GM19468 (cell line): ENCODE measurements at regions not wholly inside any gene's neighbourhood (a gene's known extent, or its start where the extent isn't known, plus 50 kb on each side); places are given as distances from the start of the nearest gene placed in this dataset.
"Not testable (repeated sequence)": the region's sequence is repeated elsewhere in the genome, so short reads cannot be mapped to it uniquely, and the experiment has no call there.

ENCODE experiments used
- ATAC-seq: cut with Tn5 transposase; IDR thresholded peaks from one replicate; pipeline ENCODE4 v1.9.1; 2021; ENCODE audit warnings: mild to moderate bottlenecking, moderate library complexity, moderate number of reproducible peaks; ENCODE audit not compliant: unreplicated experiment; ENCODE audit errors: extremely low read depth

DNA sequence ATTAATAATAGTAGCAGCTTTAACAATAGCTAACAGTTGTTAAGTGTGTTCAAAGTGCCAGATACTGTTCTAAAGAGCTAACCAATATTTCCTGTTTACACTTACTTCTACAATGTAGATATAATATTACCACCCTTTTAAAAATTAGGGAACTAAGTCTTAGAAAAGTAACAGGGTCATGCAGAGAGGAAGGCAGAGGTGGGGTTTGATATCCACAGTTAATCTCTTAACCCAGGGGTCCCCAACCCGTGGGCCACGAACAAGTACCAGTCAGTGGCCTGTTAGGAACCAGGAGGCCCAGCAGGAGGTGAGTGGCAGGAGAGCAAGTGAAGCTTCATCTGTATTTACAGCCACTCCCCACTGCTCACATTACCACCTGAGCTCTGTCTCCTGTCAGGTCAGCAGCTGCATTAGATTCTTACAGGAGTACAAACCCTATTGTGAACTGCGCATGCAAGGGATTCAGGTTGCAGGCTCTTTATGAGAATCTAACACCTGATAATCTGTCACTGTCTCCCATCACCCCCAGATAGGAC is 89.1 kb downstream of the ACTL7B start:
- ATAC-seq = no peak

DNA sequence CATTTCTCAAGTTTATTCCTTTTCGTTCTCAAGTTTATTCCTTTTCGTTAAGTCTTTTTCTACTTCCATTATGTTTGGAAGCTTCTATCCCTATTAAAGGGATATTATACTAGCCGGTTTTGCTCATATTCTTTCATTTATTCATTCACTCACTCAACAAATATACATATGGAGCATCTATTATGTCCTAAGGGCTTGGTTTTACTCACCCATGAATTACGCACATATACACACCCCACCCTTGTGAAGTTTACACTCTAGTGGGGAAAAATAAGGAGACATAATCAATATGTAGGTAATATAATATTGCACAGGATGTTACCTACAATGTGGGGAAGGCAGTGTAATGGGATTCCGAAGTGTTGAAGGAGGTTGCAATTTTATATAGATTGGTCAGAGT is 90.5 kb downstream of the ACTL7B start:
- no peak for ATAC-seq

DNA sequence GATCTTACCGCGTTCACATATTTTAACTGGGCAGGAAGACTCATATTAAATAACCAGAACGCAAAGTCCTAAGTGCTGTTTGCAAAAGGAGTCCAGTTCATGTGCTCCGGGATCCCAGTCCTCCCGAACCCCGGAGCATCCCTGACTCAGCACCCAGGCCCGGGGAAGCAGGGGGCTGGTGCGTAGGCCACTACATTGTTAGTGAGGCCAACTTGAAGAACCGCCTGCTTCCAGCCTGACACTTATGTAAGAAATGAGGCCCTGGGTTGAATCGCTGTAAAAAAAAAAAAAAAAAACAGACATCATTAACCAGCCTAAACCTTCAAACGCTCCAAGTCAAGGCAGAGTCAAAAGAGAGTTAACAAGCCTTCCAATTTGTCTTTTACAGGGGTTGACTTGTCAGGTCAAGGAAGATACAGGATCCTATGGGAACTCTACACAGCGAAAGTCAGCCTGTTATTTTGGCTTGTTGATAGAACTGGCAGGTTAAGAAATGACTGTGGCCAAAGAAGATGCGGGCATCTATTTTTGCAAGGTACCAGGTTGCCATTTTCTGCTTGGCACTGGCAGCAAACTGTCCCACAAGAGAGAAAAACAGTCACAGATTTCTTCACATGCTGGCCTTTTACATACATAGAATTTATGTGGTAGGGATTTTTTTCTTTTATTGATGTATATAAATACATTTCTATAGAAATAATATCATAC is 93.3 kb downstream of the ACTL7B start:
- no peak for ATAC-seq

DNA sequence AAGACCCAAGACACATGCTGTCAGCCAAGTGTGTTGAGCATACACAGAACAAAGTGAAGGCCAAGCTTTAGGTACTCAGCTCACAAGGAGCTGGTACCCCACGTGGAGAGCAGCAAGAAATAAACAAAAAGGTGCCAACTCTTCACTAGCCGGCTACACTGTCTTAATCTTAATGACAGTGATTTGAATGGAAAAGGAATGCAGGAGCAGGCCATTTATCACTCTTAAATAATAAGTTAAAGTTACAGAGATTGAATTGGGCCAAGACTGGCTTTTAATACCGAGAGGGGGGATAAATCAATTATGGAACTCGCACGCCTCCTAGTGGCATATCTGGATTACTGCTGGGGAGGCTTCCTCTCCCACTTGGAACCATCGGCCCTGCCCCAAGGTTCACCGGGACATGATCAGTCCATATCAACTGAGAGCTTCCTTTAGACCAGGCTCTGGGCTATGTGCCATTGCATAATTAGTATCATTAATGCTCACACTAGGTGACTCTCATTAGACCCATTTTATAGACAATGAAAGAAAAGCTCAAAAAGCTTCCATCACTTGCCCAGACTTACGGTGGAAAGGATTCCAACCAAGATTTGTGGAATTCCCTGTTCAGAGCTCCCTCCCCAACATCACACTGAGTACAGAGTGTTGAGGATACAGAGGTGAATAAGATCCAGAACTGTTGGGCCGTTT is 94.0 kb downstream of the ACTL7B start:
- no peak for ATAC-seq

DNA sequence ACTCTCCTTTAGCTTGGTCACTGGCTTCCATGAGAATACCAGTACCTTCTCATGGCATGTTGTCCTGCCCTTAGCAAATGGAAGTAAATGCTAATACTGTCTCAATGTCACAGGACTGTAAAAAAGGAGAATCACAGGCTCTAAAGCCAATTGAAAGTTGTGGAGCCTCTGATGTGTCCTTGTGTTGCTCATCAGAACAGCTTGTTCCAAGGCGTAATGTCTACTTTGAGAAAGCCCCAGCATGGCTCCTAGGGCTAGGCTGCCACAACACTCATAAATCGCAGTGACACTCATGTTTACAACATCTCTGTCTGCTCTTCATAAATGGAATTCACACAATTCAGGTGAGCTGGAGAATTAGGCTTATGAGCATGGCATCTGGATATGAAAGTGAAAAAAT is 94.9 kb downstream of the ACTL7B start:
- no peak for ATAC-seq

DNA sequence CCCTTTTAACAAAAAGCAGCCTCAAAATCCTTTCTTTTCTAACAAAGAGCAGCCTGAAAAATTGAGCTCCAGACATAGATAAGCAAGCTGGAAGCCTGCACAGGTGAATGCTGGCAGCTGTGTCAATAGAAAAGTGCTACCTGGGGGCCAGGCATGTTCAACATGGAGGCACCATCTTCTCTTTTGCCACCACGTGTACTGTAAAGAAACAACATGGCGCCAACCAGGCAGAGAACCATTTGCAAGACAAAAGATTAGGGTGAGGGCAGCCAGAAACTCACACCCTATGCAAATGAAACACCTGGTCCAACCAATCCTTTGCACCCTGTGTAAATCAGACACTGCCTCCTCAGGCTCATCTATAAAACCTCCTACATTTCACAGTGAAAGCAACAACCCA is 96.0 kb downstream of the ACTL7B start:
- ATAC-seq = no peak

DNA sequence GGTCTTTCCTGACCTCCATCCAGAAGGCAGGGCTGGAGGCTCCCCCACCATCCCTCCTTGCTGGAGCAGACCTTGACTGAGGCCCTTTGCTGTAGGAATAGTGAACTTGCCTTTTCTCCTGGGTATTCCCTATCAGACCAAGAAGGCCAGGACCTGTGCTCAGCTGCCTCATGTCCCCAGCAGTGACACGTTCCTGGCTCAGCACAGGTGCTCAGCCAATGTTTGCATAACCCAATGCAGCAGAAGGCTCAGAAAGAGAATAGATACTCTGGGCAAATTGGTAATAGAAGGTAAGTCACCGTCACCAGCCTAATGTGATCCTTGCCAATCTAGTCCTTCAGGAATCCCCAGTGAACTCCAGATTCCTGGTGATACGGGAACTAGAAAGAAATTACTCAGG is 96.4 kb downstream of the ACTL7B start:
- no peak for ATAC-seq

DNA sequence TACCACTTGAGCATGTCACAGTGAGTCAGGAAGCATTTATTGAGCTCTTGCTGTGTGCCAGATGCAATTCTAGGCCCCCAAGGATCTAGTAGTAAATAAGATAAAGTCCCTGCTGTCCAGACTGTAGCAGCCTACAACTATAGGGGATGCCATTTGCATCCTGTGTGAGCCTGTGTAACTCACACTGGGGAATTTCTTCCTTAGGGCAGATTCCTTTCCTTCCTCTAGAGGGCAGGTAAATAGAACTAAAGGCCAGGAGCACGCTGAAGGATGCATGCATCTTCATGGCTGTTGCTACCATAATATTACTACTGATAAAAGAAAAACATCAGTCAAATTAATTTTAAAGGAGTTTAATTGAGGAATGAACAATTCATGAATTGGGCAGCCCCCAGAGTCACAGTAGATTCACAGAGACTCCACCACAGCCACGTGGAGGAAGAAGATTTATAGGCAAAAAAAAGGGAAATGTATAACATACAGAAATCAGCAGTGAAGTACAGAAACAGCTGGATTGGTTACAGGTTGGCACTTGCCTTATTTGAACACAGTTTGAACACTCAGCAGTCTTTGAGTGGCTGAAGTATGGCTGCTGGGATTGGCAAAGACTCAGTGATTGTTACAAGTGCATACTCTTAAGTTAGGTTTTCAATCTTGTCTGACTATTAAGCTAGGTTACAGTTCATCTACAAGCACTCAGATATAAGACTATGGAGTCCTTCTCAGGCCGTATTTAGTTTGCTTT is 98.9 kb downstream of the ACTL7B start:
- no peak for ATAC-seq

DNA sequence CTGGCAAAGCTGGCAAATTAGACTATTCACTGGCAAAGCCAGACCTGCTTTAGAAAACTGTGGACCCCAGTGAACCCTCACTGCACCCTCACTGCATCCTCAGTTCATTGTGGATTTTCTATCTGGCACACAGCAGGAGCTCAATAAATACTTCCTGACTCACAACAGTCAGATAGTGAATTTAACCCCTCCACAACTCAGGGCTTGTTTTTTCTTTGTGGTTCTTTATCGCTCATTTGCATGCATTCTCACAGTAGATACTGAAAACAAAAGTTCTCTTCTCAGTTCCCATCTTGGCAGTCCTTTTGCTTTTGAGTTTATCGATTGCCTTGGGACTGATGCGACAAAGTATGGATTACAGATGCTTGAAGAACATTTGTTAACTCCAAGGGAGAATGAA is 99.8 kb downstream of the ACTL7B start:
- ATAC-seq = no peak

DNA sequence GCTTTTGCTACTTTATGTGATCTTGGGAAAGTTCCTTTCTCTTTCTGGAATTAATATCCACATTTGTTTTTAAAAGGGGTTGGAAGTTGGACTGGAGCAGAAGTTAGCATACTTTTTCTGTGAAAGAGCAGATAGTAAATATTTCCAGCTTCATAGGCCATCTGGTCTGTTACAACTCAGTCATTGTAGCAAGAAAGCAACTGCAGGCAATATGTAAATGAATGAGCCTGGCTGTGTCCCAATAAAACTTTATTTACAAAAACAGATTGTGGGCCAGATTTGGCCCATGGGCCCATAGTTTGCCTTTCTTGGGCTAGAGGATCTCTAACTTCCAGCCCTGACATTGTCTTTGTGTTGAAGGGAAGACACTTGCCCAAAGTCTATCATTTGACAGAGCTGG is 104.4 kb downstream of the ACTL7B start:
- no peak for ATAC-seq

DNA sequence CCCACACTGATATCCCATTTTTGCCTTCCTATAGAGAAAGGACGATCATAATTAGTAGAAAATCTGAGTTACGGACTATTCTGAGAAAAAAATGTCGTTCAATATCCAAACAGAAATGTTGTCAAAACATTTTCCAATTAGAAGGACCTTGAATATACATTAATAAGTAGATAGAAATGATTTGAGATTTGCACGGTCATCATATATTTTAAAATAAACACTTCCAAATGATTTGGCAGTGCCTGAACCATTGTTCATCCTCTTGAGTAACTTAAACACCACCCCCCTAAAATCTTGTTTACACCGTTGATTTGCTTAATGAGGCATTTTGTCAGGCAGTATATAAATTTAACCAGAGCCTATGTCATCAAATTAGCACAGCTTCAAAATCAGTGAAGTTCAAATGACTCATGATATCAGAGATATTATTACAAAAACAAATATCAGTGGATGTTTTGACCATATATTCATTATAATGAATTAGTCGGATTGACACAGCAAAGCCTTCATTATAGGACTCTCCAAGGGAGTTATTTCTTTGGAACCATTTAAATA is 105.0 kb downstream of the ACTL7B start:
- ATAC-seq = no peak

DNA sequence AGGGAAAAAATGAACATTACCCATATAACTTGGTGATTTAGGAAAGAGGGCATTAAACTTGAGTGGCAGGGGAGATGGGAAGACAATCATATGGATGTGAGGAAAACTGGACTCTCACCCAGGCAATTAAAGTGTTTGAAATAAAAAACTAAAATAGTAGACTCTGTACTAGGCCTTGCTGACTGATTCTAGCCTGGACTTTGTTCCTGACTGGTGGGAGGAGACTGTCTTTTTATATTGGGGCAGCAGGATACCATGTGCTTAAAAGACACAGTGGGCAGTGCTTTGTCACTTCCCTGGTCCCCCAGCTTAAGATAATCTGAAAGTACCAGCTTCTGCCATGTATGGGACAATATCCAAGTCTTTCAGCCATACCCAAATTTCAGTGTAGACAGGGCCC is 107.0 kb downstream of the ACTL7B start:
- ATAC-seq = no peak

DNA sequence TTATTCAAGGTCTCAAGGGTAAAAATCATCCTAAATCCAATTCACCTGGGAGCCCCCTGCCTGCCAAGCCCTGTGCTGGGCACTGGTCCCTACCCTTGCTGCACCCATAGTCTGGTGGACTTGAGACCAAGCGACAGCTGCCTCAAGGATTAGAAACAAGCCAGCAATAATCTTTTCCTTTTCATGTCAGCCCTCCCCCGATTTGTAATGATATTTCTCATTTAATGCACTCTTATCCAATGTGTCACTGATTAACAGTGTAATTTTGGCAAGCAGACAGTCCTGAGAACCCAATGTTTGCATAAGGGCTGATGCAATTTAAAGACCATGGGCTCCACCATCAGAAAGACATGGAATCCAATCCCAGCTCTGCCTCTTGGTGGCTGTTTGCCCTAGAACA is 108.9 kb downstream of the ACTL7B start:
- ATAC-seq = no peak

DNA sequence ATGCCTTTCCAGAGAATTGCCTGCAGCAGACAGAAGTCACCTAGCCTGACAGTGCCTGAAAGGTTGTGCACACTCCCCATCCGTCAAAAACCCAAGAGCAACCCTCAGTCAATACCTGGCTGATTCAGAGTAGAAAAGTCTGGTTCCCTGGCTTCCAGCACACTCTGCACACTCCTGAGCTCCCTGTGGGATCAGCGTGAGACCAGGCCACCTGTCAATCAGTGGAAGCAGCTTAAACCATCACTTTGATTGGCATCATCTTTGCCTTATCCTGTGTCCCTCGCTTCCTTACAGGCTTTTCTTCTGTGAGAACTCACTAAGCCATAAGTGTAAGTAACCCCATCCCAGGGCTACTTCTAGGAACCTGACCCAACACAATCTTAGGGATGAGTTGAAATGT is 109.8 kb downstream of the ACTL7B start:
- no peak for ATAC-seq

DNA sequence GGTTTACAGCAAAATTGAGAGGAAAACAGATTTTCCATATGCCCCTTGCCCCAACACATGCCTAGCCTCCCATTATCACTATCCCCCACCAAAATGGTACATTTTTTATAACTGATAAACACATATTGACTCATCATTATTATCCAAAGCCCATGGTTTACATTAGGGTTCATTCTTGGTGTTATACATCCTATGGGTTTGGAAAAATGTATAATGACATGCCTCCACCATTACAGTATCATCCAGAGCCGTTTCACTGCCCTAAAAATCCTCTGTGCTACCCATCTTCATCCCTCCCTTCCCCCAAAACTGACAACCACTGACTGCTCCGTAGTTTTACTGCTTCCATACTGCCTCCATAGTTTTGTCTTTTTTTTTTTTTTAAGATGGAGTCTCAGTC is 111.1 kb downstream of the ACTL7B start:
- ATAC-seq = no peak

DNA sequence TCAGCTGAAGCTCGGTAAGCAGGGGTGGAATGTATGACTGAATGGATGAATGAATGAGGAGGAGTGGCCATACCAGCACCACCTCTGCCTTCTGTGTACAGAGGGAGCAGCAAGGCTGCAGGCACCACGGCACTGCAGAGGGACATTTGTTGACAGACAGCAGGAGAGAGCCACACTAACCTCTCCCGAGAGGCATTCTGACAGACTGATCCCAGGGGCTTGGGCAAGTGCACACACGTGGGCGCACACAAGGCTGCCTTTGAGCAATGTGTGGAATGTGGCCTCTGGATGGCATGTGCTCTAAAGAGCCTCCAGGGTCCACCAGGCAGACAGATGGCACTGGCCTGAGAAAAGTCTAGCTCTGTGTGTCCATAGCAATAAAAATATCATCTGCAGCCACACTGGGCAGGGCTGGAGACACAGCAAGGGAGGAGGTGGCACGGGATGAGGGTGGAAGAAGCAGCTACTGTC is 111.8 kb downstream of the ACTL7B start:
- no peak for ATAC-seq

DNA sequence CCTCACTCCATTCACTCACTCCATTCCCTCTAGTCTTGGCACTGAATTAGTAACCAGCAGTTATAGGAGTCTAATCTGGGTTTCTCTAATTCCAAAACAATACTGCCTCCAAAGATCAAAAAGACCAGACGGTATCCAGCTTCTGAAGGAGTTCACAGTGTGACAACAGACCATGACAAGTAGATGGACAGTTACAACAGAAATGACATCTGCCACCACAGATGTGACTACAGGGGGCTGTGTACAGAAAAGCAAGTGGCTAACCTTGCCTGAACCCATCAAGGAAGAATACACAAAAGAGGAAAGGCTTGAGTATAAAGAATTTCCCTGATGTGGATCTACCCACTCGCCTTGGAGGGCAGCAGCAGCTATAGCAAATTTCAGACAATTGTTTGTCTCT is 112.4 kb downstream of the ACTL7B start:
- ATAC-seq = no peak

DNA sequence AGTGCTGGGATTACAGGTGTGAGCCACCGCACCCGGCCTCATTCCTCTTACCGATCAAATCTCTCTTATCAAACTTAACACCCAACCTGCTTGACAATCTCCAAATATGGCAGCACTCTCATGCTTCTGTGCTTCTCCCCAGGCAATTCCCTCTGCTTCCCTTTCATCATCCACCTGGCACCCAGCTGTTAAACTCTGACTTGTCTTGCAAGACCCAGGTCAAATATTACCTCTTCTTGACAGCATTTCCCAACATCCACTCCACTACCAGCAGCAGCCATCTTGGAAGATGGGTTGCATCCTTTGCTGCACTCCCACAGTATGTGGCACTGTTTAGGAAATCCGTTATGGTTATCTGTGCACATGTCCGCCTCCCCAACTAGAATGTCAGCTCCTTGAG is 113.6 kb downstream of the ACTL7B start:
- ATAC-seq = no peak

DNA sequence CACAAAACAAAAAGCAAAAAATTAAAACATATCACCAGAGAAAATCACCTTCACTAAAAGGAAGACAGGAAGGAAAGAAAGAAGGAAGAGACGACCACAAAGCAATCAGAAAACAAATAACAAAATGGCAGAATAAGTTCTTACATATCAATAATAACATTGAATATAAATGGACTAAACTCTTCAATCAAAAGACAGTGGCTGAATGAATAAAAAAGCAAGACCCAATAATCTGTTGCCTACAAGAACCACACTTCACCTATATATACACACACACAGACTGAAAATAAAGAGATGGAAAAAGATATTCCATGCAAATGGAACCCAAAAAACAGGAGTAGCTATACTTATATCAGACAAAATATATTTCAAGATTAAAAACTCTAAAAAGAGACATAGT is 124.5 kb downstream of the ACTL7B start:
- ATAC-seq = not testable (repeated sequence)

DNA sequence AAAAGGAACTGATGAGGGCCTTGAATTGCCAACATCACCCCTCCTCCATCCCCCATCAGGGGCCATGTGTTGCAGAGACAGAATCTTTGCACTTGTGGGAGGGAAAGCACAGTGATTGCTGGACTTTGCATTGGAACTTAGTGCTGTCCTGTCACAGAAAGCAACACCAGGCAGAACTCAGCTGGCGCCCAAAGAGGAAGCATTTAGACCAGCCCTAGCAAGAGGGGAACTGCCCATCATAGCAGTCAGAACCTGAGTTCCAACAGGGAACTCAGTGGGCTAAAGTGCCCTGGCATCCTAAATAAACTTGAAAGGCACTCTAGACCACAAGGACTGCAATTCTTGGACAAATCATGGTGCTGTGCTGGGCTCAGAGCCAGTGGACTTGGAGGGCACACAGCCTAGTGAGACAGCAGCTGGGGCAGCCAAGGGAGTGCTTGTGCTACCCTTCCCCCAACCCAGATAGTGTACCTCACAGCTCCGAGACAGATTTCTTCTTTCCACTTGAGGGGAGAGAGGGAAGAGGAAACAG is 128.1 kb downstream of the ACTL7B start:
- ATAC-seq = no peak
